Epithelial cell of esophagus (primary cell): ENCODE measurements at regions not wholly inside any gene's neighbourhood (a gene's known extent, or its start where the extent isn't known, plus 50 kb on each side); places are given as distances from the start of the nearest gene placed in this dataset.
"Not testable (repeated sequence)": the region's sequence is repeated elsewhere in the genome, so short reads cannot be mapped to it uniquely, and the experiment has no call there.

Source experiments
- DNase-seq: peaks from one replicate; pipeline ENCODE4 v3.0.0; 2010; ENCODE audit warnings: low read depth
- H3K4me3 ChIP-seq: 2 replicates; pipeline ENCODE4 v1.5.1; 2011; ENCODE audit warnings: mild to moderate bottlenecking, low read length, control low read depth
- TF ChIP-seq, protein P1 (sequence below): IDR thresholded peaks from 2 replicates; pipeline ENCODE4 v1.5.1; 2011; ENCODE audit warnings: low read depth, mild to moderate bottlenecking, low read length, control low read depth, inconsistent platforms; ENCODE audit not compliant: insufficient read depth; ENCODE audit errors: missing control alignments

- DNase-seq, result no peak
- TF ChIP-seq, protein P1, sequence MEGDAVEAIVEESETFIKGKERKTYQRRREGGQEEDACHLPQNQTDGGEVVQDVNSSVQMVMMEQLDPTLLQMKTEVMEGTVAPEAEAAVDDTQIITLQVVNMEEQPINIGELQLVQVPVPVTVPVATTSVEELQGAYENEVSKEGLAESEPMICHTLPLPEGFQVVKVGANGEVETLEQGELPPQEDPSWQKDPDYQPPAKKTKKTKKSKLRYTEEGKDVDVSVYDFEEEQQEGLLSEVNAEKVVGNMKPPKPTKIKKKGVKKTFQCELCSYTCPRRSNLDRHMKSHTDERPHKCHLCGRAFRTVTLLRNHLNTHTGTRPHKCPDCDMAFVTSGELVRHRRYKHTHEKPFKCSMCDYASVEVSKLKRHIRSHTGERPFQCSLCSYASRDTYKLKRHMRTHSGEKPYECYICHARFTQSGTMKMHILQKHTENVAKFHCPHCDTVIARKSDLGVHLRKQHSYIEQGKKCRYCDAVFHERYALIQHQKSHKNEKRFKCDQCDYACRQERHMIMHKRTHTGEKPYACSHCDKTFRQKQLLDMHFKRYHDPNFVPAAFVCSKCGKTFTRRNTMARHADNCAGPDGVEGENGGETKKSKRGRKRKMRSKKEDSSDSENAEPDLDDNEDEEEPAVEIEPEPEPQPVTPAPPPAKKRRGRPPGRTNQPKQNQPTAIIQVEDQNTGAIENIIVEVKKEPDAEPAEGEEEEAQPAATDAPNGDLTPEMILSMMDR, result no peak
- H3K4me3 ChIP-seq, result no peak overlapping the region
These were observed 125.8 kb upstream of the STARD13 start for GRCh38 chr13:33411312-33411711.

GRCh38 chr13:33415822-33416221 lies 130.3 kb upstream of the STARD13 start:
- DNase-seq, result no peak
- TF ChIP-seq, protein P1, result no peak
- H3K4me3 ChIP-seq, result no peak overlapping the region

GRCh38 chr13:33418224-33418953 lies 132.8 kb upstream of the STARD13 start:
- peak; percentile 30 for DNase-seq
- not testable (repeated sequence) for H3K4me3 ChIP-seq

- not testable (repeated sequence) for H3K4me3 ChIP-seq, DNase-seq
These were observed 134.6 kb upstream of the STARD13 start for GRCh38 chr13:33420117-33420516.

- TF ChIP-seq, protein P1, result no peak
- H3K4me3 ChIP-seq, result no peak overlapping the region
- no peak for DNase-seq
These were observed 140.6 kb upstream of the STARD13 start for GRCh38 chr13:33426131-33426530.

DNA sequence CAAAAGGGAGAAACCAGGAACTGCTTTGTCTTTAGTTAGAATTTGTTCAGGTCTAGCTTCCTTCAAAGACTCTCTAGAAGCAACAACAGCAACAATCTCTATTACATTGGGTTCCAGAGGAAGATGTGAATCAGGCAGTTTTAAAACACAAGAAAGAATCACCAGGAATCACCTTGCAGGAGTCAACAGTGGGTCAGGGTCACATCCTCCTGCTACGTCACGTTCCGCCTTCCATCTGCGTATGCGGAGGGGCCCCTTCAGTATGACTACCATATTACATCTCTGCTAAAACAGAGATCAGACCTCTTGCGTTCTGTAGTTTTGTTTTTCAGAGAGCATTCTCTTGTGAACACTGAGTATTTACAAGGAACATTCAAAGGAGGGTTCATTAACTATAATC lies 147.8 kb upstream of the STARD13 start:
- TF ChIP-seq, protein P1, result no peak

DNA sequence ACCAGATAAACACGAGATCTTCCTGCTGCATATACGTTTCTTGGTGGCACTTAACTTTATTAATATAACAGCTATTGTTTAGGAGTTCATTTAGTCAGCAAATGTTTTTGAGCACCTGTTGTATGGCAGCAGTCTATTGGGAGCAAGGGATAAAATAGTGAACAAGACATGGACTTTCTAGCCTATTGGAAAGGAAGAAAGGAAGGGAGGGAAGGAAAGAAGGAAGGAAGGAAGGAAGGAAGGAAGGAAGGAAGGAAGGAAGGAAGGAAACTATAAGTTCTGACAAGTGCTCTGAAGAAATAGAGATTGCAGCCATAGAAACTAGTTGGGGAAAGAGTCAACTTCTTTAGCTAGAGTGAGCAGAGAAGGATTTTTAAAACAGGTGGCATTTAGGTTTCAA lies 149.1 kb upstream of the STARD13 start:
- no peak for DNase-seq
- TF ChIP-seq, protein P1, result no peak
- no peak overlapping the region for H3K4me3 ChIP-seq

More for the DNA sequence above, 147.8 kb upstream of the STARD13 start:
- no peak for DNase-seq
- H3K4me3 ChIP-seq, result no peak overlapping the region

DNA sequence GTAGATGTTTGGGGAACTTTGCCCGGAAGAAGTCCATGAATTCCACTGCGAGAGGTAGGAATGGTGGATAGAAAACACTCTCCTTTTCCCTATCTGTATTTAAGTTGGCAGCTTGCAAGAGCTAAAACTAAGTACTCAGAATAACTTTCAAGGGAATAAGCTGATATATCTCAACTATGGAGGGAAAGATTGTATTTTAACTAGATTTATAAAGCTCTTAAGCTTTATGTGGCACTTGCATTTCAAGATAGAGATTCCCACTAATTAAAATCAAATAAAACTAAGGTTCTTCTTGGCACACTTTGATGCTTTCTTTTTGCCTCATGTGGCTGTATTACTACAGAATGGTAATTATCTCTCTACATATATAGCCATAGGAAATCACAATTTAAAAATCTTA lies 149.7 kb upstream of the STARD13 start:
- no peak for DNase-seq
- TF ChIP-seq, protein P1, result no peak
- no peak overlapping the region for H3K4me3 ChIP-seq
